BLaER1 (cell line): ENCODE measurements at regions not wholly inside any gene's neighbourhood (a gene's known extent, or its start where the extent isn't known, plus 50 kb on each side); places are given as distances from the start of the nearest gene placed in this dataset.
"Not testable (repeated sequence)": the region's sequence is repeated elsewhere in the genome, so short reads cannot be mapped to it uniquely, and the experiment has no call there.

Experiments used
- H3K27ac ChIP-seq: shearing (Covaris generic); formaldehyde crosslinking; 2 replicates; pipeline ENCODE4 v1.8.1; 2022
- H3K27me3 ChIP-seq: shearing (Covaris generic); formaldehyde crosslinking; 2 replicates; pipeline ENCODE4 v1.8.1; 2022
- H3K36me3 ChIP-seq: shearing (Covaris generic); formaldehyde crosslinking; 2 replicates; pipeline ENCODE4 v1.8.1; 2022
- H3K4me1 ChIP-seq: shearing (Covaris generic); formaldehyde crosslinking; 2 replicates; pipeline ENCODE4 v1.8.1; 2022
- H3K4me2 ChIP-seq: shearing (Covaris generic); formaldehyde crosslinking; 2 replicates; pipeline ENCODE4 v1.8.1; 2022
- H3K4me3 ChIP-seq: shearing (Covaris generic); formaldehyde crosslinking; 2 replicates; pipeline ENCODE4 v1.8.1; 2022
- H3K9ac ChIP-seq: shearing (Covaris generic); formaldehyde crosslinking; 2 replicates; pipeline ENCODE4 v1.8.1; 2022
- H3K9me3 ChIP-seq: shearing (Covaris generic); formaldehyde crosslinking; 2 replicates; pipeline ENCODE4 v1.8.1; 2022
- H4K20me1 ChIP-seq: shearing (Covaris generic); formaldehyde crosslinking; 2 replicates; pipeline ENCODE4 v1.8.1; 2022
- Cebpa-rat ChIP-seq: shearing (Covaris generic); IDR thresholded peaks from 2 replicates; pipeline ENCODE4 v1.8.1; 2022

DNA sequence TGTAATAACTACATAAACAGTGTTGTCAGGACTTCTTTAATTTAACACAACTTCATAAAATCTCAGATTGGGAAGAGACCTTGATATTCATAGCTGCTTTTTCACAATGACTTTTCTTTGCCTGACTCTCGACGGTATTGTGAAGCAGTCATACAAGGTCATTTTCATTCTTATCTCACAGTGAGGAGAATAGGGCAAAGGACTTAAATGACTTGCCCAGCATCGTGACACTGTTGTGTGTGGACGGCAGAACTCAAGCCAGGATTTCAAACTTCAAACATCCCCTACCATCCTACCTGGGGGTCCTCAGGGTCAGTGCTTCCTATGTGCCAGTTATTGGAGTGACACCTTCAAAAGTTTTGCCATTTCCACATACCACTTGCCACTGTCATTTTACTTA, 138.5 kb upstream of the GDF10 start:
- peaks cover 6% of the 10 kb centered on the region; the same call in 1 of the 2 replicates for H3K9me3 ChIP-seq
- H3K27ac ChIP-seq = no peak overlapping the region
- no peaks in the 10 kb centered on the region for H3K27me3 ChIP-seq
- H3K4me2 ChIP-seq = no peak overlapping the region
- peaks cover 14% of the 10 kb centered on the region for H3K4me1 ChIP-seq
- H3K4me3 ChIP-seq = no peak overlapping the region
- H3K9ac ChIP-seq = no peak overlapping the region
- no peak for TF ChIP-seq Cebpa-rat
- no peaks in the 10 kb centered on the region for H4K20me1 ChIP-seq
- no peaks in the 10 kb centered on the region for H3K36me3 ChIP-seq

GRCh38 chr10:47164126-47164799, 135.7 kb upstream of the GDF10 start:
- Histone ChIP-seq H3K4me1 (peaks cover 14% of the 10 kb centered on the region), H4K20me1 (no peaks in the 10 kb centered on the region), H3K27me3 (no peaks in the 10 kb centered on the region), H3K4me3 (no peak overlapping the region), H3K36me3 (no peaks in the 10 kb centered on the region), H3K9me3 (peaks cover 12% of the 10 kb centered on the region; the same call in 1 of the 2 replicates), H3K9ac (no peak overlapping the region), H3K27ac (no peak overlapping the region), H3K4me2 (no peak overlapping the region)
- TF ChIP-seq Cebpa-rat = no peak

- H3K4me2 ChIP-seq = no peak overlapping the region
Measured at GRCh38 chr10:47164800-47165128, 135.2 kb upstream of the GDF10 start.

DNA sequence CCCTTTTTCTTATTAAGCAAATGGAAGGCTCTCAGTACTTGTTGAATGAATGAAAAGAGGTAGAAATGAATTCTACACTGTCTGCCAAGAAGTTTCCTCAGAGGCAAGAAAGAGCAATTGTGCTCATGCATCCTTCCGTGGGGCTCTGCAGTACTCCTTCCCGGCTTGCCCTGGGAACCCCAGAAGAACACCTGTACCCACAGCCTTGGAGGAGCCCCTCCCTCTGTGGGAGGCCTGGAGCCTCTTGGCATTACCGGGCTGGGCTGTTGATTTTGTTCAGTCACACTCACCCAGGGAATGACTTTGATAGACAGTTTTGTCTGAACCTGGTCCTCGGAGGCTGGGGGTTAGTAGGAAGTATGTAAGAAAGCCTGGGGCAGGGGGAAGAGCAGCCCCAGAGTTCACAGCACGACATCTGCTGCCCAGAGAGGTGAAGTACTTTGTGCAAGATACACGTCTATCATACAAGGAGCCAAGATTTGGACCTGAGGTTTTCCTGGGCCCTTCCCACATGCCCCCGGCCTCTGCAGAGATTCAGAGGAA, 134.8 kb upstream of the GDF10 start:
- H3K27ac ChIP-seq = peak overlapping the region; percentile 65
- H3K9me3 ChIP-seq = peaks cover 12% of the 10 kb centered on the region; the same call in 1 of the 2 replicates
- H3K36me3 ChIP-seq = no peaks in the 10 kb centered on the region
- peaks cover 14% of the 10 kb centered on the region for H3K4me1 ChIP-seq
- H3K27me3 ChIP-seq = no peaks in the 10 kb centered on the region
- H3K4me2 ChIP-seq = peak overlapping the region; percentile 76
- no peak overlapping the region for H3K9ac ChIP-seq
- H3K4me3 ChIP-seq = peak overlapping the region; percentile 44
- H4K20me1 ChIP-seq = no peaks in the 10 kb centered on the region
- no peak for TF ChIP-seq Cebpa-rat

More at GRCh38 chr10:47164800-47165128, 135.2 kb upstream of the GDF10 start:
- Histone ChIP-seq H3K4me3 (no peak overlapping the region), H3K36me3 (no peaks in the 10 kb centered on the region), H4K20me1 (no peaks in the 10 kb centered on the region), H3K9me3 (peaks cover 12% of the 10 kb centered on the region; the same call in 1 of the 2 replicates), H3K27me3 (no peaks in the 10 kb centered on the region), H3K9ac (no peak overlapping the region), H3K4me1 (peaks cover 14% of the 10 kb centered on the region), H3K27ac (no peak overlapping the region)
- no peak for TF ChIP-seq Cebpa-rat

- Histone ChIP-seq H3K36me3 (no peaks in the 10 kb centered on the region), H4K20me1 (no peaks in the 10 kb centered on the region), H3K4me3 (peak overlapping the region; percentile 44), H3K4me2 (peak overlapping the region; percentile 76), H3K9me3 (peaks cover 12% of the 10 kb centered on the region; the same call in 1 of the 2 replicates), H3K27me3 (no peaks in the 10 kb centered on the region), H3K27ac (peak overlapping the region; percentile 65), H3K4me1 (peaks cover 14% of the 10 kb centered on the region), H3K9ac (no peak overlapping the region)
- no peak for TF ChIP-seq Cebpa-rat
Measured at GRCh38 chr10:47165711-47166404, 134.1 kb upstream of the GDF10 start.

DNA sequence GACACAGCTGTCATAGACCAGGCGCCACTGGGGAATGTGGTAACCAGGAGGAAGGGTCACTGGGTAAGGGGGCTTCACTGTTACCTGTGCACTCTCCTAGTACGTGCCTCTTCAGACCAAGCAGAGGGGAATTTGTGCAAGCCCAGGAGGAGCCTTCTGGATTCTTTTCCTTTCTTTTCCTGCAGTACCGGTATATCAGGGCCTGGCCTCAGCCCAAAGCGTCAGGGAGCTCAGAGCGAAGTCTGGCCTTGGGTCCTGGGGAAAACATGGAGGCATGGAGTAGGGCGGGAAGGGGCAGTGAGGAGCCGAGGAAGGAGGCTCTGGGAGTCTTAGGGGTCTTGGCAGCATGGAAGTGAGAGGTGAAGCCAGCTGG, 133.6 kb upstream of the GDF10 start:
- Histone ChIP-seq H3K27ac (peak overlapping the region; percentile 65; the same call in 1 of the 2 replicates), H4K20me1 (no peaks in the 10 kb centered on the region), H3K9me3 (peaks cover 12% of the 10 kb centered on the region; the same call in 1 of the 2 replicates), H3K4me2 (peak overlapping the region; percentile 76), H3K27me3 (no peaks in the 10 kb centered on the region), H3K4me3 (no peak overlapping the region), H3K9ac (no peak overlapping the region), H3K4me1 (peaks cover 14% of the 10 kb centered on the region), H3K36me3 (no peaks in the 10 kb centered on the region)
- no peak for TF ChIP-seq Cebpa-rat

DNA sequence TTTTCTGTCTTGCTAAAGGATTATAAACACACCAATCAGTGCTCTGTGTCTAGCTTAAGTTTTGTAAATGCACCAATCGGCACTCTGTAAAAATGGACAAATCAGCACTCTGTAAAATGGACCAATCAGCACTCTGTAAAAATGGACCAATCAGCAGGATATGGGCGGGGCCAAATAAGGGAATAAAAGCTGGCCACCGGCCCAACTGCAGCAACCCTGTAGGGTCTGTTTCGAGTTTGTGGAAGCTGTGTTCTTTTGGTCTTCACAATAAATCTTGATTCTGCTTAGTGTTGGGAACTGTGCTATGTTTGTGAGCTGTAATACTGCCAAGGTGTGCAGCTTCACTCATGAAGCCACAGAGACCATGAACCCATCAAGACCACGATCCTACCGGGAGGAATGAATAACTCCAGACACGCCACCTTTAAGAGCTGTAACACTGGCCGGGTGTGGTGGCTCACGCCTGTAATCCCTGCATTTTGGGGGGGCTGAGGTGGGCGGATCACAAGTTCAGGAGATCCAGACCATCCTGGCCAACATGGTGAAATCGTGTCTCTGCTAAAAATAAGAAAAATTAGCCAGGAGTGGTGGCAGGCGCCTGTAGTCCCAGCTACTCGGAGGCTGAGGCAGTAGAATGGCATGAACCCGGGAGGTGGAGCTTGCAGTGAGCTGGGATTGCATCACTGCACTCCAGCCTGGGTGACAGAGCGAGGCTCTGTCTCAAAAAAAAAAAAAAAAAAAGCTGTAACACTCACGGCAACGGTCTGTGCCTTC, 133.0 kb upstream of the GDF10 start:
- not testable (repeated sequence) for H4K20me1 ChIP-seq, H3K27me3 ChIP-seq, H3K27ac ChIP-seq, H3K36me3 ChIP-seq, H3K4me3 ChIP-seq, H3K9ac ChIP-seq, H3K4me2 ChIP-seq
- H3K9me3 ChIP-seq = peaks cover 12% of the 10 kb centered on the region; the same call in 1 of the 2 replicates
- peaks cover 14% of the 10 kb centered on the region for H3K4me1 ChIP-seq

GRCh38 chr10:47167591-47167990, 132.4 kb upstream of the GDF10 start:
- no peak for TF ChIP-seq Cebpa-rat
- H3K9me3 ChIP-seq = peaks cover 12% of the 10 kb centered on the region; the same call in 1 of the 2 replicates
- H3K9ac ChIP-seq = no peak overlapping the region
- no peak overlapping the region for H3K4me2 ChIP-seq
- no peak overlapping the region for H3K27ac ChIP-seq
- no peaks in the 10 kb centered on the region for H3K27me3 ChIP-seq
- no peaks in the 10 kb centered on the region for H4K20me1 ChIP-seq
- no peaks in the 10 kb centered on the region for H3K36me3 ChIP-seq
- peaks cover 14% of the 10 kb centered on the region for H3K4me1 ChIP-seq
- no peak overlapping the region for H3K4me3 ChIP-seq

GRCh38 chr10:47169581-47169980, 130.4 kb upstream of the GDF10 start:
- Histone ChIP-seq H3K9me3 (peaks cover 12% of the 10 kb centered on the region; the same call in 1 of the 2 replicates), H3K27me3 (no peaks in the 10 kb centered on the region), H3K27ac (no peak overlapping the region), H3K36me3 (no peaks in the 10 kb centered on the region), H3K4me2 (no peak overlapping the region), H3K4me3 (no peak overlapping the region), H3K9ac (no peak overlapping the region), H4K20me1 (no peaks in the 10 kb centered on the region), H3K4me1 (peaks cover 14% of the 10 kb centered on the region)
- TF ChIP-seq Cebpa-rat = no peak
